CD4-positive, alpha-beta T cell treated with Interferon gamma for 1 hour (primary cell): ENCODE measurements at regions not wholly inside any gene's neighbourhood (a gene's known extent, or its start where the extent isn't known, plus 50 kb on each side); places are given as distances from the start of the nearest gene placed in this dataset.
"Not testable (repeated sequence)": the region's sequence is repeated elsewhere in the genome, so short reads cannot be mapped to it uniquely, and the experiment has no call there.

ENCODE experiments used
- DNase-seq: peaks from one replicate; pipeline ENCODE4 v3.0.0-alpha.2; 2020

DNA sequence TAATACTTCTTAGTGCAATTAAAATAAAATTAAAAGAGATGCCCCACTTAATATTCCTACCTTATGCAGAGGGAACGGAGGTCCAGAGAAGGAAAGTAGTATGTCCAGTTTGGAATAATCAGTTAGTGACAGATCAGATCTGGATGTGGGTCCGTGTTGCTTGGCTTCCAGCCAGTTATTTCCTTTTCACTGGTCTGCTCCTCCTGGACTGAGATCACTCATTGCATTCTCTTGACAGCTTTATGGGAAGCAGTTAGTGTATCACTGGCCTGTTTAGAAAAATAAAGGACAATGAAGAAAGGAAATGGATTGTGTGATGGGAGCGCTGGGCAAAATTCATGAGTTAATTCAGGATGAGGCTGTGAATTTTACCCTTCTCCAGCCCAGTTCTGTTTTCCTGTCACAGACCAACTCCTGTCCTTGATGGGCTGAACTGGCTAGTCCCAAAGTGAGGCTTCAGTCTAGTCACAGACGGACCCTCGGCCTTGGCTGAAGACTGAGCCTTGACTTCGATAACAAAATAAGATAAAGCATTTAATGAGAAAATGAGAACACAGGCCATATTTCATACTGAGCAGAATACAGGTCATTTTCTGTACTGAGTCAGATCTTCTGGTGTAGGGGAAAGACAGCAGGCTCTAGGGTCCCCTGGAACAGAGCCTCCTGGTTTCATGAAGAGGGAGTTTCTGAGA lies 85.2 kb upstream of the TRABD2B start:
- no peak for DNase-seq

DNA sequence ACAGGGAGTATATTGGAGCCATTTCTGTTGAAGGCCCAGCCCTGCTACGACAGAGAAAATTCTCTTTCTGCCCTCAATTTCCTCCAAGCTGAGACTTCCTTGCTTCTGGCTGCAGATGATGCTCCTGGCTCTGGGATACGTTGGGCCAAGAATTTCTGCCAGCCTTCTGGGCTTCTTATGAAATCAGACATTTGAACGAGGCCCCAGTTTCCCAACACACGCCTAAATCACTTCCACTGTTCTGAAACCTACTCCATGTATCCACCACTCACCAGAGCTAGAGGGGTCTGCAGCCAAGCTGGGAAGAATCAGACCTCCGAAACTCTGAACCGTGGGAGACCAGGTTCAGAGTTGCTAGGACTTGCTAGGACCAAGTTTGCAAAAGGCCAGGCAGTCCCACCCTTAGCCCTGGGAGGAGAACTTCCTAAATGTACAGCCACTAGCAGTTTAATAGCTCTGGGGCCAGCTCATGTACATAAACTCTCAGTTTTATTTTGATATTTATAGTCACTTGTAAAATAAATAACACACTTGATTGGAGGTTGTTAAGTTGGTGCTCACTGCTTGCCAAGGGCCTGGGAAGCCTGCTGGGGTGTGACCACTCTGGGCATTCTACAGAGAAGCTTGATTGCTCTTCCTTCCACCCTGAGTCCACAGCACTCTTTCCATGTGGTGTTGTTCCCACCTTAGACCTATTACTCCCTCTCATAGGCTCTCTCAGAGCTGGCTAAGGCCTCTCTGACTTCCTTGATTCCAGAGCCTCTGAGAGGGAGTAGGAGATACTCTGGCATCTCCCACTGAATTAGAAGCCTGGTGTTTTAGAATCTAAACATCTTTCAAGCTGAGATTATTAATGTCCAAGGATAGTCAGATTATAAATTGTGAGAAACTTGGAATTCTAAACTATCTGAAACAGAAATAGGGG lies 83.4 kb upstream of the TRABD2B start:
- DNase-seq, result no peak

DNA sequence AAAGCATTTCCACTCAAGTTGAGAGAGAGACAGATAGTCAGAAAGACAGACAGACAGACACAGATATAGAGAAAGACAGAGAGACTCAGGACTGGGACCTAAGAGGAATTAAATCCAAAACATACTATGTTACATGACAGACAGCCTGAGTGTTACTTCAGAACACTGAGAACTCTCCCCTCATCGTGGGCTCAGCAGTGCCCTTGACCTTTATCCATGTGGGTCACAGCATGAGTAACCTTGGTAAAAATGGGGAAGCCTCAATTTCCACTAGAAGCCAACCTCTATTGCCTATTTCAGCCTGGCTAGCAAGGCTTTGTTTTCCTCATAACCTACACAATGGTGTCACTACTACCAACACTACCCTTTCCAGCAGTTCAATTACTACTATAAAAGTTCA lies 81.9 kb upstream of the TRABD2B start:
- DNase-seq, result no peak

DNA sequence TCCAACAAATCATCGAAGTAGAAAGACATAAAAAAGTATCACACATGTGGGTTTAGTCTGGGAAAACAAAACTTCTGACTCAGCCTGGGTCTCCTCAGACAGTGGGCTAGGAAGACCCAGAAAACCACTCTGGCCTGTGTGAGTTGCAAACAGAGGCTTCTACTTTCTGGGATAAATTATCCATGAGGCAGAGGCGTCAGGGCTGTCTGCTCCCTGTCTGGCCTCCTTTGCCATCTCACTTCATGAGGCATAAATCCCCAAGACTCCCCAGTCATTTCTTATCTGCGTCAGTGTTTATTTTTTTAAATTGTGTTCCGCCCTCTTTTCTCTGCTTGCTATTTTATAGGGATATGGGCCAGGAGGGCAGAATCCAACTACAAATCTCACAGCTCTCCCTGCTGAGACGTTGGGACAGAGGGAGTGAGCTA lies 80.6 kb upstream of the TRABD2B start:
- DNase-seq, result no peak

DNA sequence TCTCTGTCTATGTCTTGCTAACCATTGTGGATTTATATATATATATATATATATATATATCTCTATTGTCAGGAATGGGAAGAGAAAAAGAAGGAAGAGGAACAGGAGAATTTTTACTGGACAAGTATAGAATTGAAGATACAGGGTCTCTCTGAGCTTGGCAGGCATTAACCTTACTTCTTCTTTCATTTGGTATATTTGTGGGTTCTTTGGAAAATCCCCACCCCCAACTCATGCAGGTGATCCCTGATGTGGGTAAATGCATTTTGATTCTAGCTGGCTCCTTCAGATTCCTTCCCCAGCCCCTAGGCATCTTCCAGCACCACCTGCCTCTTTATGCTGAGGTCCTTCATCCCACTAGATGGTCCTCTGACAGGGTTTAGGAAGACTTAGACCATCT lies 78.8 kb upstream of the TRABD2B start:
- no peak for DNase-seq

DNA sequence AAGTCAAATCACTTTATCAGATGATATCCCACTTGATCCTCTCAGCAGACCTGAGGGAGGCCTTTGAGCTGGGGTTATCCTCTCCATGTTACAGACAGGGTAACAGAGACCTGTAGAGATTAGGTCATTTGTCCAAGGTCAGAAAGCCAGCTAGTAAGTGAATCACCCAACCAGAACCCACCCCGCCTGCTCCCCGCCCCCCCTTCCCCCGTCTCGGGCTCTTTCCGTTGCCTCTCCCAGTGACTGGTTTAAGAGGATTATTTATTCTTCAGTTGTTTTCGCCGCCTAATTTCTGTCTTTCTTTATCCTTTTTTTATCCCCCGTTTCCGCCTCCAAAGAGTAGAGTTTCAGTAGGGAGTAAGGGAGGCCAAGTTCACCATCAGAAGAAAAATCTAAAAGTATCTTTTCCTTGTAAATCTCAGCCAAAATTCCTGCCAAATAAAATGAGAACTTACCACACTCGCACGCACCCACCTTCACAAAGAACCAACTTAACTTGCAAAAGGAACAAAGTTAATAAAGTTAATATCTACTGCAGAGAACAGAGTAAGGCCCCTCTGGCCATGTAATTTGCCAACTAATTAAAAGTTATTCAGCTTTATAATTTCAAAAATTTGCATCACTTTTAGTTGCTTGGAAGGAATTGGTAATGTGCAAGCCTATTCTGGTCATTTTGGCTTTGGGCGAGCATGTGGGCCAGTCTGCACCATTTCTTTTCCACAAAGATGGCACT lies 76.8 kb upstream of the TRABD2B start:
- DNase-seq, result no peak

DNA sequence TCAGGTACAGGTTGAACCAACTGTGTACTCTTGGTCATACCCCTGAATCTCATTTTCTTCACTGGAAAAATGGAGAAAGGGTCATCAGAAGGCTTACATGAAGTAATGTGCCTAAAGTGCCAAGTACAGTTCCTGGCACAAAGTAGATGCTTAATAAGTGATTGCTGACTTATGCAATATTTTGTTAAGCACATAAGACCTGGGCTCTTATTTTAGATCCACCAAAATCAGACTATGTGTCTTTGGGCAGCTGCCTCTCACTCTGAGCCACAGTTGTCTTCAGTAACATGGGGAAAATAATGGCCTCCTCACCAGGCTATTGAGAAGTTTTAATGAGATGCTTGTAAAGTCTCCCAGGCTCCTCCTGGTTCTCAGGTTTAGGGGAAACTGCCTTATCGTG lies 74.3 kb upstream of the TRABD2B start:
- DNase-seq, result no peak

DNA sequence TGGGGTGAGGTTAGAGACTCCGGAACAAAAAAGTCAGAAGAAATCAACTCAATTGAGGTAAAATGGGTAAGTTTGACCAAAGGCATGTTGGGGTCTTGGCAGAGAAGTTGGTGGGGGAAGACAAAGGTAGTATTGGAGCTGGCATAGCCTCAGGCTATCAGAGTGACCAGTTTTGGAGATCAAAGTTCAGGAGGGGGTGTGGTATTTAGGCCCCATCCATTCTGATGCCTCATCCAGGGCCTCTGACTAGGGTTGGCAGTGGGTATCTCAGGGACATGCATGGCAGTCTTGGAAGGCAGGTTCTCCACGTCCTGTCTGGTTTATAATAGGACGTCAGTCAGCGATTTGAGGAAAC lies 73.2 kb upstream of the TRABD2B start:
- DNase-seq, result no peak

DNA sequence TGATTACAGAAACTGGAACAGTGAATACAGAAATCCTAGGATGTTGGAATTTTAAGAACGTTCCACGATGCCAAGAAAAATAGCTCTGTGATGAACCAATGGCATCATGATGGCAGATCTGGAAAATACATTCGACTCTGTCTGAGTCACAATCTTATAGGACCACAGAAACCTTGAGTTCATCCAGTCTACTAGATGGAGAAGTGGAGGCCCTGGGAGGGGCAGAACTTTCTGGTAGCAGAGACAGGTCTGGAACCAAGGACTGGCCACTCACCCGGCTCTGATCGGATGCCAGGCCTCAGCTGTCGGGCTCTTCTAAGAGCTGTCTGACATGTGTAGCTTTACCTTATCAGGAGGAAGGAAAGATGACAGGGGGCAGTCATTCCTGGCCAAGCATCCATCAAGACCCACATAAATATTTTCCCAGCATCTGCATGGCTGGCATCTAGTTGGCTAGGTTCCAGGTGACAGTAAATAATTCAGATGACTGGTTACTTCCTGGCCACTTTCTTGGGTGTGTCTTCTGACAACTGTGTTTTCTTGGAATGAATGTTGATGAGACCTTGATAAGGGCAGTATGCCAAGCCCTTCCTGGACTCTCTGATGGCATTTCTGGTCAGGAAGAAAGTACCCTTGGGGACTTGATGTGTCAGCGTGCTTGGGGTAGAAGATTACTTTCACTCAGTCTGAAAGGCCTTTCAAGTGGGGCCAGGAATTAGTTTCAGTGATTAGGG lies 72.6 kb upstream of the TRABD2B start:
- no peak for DNase-seq

DNA sequence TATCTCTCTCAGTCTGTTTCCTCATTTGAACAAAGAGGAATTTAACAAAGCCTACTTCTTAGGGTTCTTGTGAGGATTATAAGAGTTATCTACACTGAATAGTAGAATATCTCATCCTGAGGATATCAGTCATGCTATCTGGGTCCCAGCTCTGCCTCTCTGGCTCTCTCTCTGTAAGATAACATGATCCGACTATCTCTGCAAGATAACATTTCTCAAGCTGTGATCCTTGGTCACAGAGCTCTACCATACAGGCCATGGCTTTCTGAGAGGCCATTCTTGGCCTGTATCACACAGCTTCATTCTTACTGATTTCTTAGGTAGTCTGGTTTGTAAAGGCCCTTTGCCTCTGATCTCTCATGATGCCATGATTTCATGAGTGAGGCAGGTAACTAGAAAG lies 71.0 kb upstream of the TRABD2B start:
- no peak for DNase-seq

DNA sequence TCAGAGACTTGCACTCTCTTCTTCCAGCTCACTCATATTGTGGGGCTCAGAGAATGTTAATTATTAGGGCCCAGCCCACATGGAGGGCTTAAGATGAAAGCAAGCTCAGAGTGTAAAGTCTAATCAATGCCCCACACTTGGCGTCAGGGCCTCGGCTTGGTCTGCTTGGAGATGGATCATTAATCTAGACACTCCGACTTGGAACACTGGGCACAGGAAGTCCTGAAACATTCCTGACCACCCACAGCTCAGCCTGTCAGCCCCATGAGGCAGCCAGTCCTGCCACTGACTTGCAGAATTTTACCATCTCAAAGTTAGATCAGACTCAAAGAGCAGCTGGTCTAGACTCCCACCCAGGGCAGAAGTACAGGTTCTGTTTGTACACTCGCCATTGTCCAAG lies 69.8 kb upstream of the TRABD2B start:
- DNase-seq, result no peak

DNA sequence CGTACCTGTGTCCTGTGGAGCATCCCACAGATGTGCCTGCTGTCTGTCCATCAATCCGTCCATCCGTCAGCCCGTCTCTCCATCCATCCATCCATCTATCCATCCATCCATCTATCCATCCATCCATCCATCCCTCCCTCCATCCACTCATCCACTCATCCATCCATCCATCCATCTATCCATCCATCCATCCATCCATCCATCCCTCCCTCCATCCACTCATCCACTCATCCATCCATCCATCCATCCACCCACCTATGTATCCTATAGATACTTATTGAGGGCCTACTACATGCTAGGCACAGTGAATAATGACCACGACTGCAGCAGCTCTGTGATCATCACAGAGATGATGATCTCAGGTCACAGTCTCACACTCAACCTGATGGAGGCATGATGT lies 67.5 kb upstream of the TRABD2B start:
- DNase-seq, result not testable (repeated sequence)

DNA sequence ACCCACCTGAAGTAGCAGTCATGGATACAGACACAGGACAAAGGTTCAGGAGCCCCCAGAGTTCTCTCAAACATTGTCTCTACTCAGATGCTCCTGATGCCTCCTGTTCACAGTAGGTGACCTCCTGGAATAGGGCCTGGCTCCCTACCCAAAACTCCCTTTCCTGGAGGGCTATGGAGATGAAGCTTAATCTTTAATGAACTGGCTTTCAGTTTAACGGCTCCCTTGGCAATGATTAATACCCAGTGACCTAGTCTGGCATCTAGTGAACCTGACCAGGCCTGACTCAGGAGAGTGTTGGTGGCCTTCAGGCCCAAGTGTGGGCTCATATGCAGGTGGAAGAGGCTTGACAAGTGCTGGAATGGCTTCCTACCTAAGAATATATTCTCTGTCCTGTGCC lies 65.2 kb upstream of the TRABD2B start:
- DNase-seq, result no peak

DNA sequence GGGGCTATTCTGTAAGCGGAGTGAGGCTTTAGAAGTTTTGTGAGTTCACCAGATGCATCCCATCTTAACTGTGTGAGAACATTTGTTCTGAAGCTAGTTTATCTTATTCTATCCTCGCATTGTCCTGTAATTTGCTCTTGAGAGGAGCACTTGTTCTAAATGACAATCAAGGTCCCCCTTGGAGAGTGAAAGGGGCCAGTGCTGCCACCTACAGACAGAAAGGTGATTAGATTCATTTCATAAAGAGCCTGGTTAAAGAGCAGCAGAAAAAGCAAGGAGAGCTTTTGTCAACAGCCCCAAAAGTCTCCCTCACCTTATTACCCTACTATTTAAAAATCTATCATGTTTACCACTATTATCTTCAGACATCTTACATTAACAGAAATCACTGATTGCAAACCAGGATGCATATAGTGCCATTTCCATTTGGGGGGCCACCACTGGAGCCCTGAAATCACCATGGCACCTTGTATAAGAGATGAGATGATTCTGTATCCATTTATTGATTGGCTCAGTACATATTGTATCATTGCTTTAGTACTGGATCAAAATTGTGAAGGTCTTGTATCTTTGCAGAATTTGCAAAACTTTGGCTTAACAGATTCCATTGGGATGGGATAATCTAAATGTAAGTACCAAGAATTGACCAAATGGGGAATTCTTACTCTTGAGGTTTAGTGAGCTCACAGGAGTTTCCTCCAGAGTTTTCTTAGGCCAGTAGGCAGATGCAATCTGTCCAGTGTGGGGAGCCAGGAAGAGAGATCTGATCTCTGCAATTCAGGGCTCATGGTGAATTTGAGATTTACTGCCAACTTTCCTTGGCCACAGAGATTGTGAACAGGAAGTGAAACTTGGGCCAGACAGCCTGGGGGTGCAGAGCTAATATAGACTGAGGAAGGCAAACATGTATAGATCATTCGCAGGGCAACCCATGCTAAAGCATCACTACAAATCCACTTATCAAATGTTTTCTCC lies 64.3 kb upstream of the TRABD2B start:
- DNase-seq, result no peak

DNA sequence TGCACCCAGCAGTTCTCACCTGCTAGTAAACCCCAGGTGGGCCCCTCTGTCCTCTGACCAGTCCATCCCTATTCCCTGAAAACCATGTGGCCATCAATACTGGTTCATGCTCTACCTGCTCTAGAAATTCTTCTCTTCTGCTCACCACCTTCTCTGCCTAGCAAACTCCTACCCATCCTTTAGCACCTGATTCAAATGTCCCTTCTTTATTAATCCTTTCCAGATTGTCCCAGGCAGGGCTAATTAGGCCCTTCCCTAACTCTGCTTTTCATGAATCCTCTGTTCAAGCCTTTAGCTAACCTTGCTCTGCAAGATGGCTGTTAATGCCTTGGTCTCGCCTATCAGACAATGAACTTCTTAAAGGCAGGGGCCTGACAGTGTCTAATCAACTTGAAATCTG lies 62.1 kb upstream of the TRABD2B start:
- no peak for DNase-seq

DNA sequence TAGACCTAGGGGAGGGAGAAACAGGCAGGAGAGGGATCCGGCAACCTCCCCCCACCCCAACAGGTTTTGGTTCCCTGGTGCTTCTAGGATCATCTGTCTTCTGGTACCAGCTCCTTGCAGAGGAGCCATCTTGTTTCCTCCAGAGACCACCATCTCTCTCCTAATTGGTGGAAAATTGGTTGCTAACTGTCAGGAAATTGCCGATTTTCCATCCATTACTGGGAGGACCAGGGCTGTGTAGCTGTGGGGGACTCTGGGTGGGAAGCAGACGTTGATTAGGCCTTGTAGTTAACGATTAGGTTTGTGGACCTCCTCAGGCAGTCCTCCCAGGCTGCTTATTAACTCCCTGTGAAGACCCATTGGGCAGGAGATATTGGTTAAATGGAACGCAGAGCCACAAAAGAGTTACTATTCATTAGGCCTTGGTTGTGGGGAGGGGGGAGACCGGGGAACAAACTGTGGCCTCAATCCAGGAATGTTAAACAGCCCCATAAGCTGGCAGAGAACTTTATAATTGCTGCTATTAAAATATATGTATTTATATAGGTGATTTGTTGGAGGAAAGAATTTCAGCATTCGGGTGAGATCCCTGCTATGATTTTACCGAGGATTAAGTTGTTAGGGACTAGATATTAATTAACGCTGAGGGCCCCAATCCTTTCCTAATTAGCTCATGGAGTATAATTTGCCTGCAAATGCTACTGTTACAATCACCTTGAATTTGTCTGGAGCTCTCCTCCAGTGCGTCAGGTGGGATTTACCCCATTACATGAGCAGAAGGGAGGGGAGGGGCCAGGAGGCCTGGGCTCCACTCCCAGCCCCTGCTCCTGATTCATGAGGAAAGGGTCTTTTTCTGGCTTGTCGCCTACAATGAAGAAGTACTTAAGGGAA lies 61.2 kb upstream of the TRABD2B start:
- no peak for DNase-seq

DNA sequence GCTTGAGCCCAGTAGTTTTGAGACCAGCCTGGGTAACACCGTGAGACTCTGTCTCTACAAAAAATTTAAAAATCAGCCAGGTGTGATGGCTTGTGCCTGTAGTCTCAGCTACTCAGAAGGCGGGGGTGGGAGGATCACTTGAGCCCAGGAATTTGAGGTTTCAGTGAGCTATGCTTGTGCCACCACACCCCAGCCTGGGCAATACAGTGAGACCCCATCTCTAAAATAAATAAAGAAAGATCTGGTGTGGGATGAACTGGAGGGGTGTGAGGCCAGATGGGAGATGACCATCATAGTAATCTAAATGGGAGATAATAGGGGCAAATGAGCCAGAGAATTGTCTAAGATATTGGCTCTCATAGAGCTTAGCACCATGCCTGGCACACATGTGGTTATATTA lies 60.1 kb upstream of the TRABD2B start:
- no peak for DNase-seq

DNA sequence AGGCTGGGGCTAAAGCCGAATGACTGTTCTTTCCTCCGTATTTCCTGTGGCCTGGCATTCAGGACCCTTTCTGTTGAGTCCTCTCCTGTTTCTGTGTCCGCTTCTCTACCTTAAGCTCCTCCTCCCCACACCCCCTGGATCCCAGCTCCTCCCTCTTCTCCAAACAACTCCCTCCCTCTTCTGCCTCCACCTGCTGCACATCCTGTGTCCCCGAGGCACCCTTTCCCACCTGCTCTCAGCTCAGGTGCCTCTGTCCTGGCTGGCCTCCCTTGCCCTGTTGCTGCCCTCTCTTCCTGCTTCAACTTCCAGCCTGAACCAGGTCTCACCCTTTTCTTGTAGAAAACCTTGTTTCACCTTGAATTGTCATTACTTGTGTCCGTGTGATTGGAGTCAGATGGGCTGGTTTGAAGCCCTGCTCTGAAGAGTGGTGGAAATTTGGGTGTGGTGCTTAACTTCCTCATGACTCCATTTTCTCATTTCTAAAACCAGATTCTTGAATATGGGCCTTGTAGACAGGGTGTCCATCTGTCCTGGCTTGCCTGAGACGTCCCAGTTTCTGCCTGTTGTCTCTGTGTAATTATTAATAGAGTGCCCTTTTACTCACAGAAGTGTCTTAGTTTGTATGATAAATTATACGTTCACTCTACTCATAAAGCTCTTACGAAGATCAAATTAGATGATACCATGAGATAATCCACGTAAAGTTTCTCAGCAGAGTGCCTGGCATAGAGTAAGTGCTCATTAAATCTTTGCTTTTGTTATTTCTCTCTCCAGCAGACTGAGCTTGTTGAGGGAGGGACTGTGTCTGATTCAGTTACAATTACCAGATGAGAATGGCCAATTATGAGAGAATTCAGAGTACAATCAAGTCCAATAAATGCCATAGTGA lies 58.9 kb upstream of the TRABD2B start:
- DNase-seq, result no peak

DNA sequence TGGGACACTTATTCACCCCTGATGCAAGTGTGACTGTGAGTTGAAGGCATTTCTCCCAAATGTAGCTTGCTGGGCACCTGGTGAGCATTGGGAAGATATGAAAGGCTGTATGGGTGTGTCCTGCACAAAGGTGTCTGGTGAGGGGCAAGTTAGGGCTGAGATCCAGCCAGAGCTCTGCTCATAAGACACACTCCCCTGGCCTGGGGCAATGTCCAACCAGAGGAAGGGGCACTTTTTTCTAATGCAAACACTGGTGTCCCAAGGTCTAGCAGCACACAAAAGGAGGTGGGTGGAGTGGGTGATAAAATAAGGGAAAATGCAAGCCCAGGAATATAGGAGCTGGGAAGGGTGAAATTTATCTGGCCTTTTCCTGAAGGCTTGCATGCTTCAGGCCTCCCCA lies 57.0 kb upstream of the TRABD2B start:
- no peak for DNase-seq

DNA sequence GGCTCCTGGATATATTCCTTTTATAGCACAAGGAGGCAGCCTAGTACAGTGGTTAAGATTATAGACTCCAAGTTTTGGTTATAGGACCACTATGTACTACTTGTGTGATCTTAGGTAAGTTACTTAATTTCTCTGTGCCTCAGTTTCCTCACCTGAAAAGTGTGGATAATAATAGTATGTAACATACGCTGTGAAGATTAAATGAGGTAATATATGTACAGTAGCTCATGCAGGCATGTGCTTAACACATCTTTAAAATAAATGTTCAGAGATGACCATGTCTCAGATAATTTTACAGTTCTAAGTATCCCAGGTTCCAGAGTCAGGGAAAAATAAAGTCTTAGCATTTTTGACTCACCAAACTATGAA lies 55.7 kb upstream of the TRABD2B start:
- DNase-seq, result no peak
